ENCODE measurements at regions not wholly inside any gene's neighbourhood (a gene's known extent, or its start where the extent isn't known, plus 50 kb on each side); places are given as distances from the start of the nearest gene placed in this dataset.

- Histone ChIP-seq H3K4me1 (no peaks in the 10 kb centered on the region), H3K27ac (no peak overlapping the region), H3K36me3 (no peaks in the 10 kb centered on the region), H3K9me3 (no peaks in the 10 kb centered on the region), H3K4me3 (no peak overlapping the region), H3K27me3 (no peaks in the 10 kb centered on the region)
- DNase-seq = no peak
- intact Hi-C loops (cut with DNase I; ENCODE audit: low total_unique reads) (no loop called here), in situ Hi-C loops (cut with MboI; ENCODE audit: low sequenced_read_pairs in 4 of 4) (no loop called here)
- TF ChIP-seq, protein P1, sequence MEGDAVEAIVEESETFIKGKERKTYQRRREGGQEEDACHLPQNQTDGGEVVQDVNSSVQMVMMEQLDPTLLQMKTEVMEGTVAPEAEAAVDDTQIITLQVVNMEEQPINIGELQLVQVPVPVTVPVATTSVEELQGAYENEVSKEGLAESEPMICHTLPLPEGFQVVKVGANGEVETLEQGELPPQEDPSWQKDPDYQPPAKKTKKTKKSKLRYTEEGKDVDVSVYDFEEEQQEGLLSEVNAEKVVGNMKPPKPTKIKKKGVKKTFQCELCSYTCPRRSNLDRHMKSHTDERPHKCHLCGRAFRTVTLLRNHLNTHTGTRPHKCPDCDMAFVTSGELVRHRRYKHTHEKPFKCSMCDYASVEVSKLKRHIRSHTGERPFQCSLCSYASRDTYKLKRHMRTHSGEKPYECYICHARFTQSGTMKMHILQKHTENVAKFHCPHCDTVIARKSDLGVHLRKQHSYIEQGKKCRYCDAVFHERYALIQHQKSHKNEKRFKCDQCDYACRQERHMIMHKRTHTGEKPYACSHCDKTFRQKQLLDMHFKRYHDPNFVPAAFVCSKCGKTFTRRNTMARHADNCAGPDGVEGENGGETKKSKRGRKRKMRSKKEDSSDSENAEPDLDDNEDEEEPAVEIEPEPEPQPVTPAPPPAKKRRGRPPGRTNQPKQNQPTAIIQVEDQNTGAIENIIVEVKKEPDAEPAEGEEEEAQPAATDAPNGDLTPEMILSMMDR (IDR thresholded peaks at IDR 0.05 in 4 of 5, conservative IDR thresholded peaks at IDR 0.05 in 1 of 5) = no peak
- no peak for TF ChIP-seq POLR2A (IDR thresholded peaks at IDR 0.05)
- no peak for ATAC-seq
Observed at GRCh38 chr9:12204512-12204911, 488.7 kb upstream of the TYRP1 start.

GRCh38 chr9:12212860-12213259, 480.3 kb upstream of the TYRP1 start:
- Histone ChIP-seq H3K4me1 (no peaks in the 10 kb centered on the region), H3K4me3 (no peak overlapping the region), H3K36me3 (no peaks in the 10 kb centered on the region), H3K27ac (no peak overlapping the region), H3K9me3 (no peaks in the 10 kb centered on the region), H3K27me3 (no peaks in the 10 kb centered on the region)
- ATAC-seq (no peak), DNase-seq (no peak)
- TF ChIP-seq POLR2A (IDR thresholded peaks at IDR 0.05) = no peak
- TF ChIP-seq, protein P1 (IDR thresholded peaks at IDR 0.05 in 4 of 5, conservative IDR thresholded peaks at IDR 0.05 in 1 of 5) = no peak
- intact Hi-C loops (cut with DNase I; ENCODE audit: low total_unique reads) (no loop called here), in situ Hi-C loops (cut with MboI; ENCODE audit: low sequenced_read_pairs in 4 of 4) (no loop called here)

DNA sequence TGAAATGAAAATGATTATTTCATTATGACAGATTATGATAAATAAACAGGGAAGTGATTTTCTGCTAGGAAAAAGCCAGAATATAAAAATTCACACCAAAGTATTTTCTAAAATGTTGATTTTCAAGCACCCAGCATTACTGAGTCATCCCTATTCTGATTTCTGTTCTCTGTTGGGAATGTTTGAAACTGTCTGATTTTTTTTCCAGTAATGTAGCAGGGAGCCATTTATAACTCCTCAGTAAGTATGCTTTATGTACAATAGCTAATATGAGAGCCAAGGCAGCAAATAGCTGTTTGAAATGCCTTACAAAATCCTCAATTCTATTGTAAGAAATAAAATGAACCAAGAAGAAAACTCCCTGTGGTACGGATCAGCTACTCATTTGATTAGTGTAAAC, 471.7 kb upstream of the TYRP1 start:
- no peak overlapping the region for H3K27ac ChIP-seq
- DNase-seq (no peak), ATAC-seq (no peak)
- no peaks in the 10 kb centered on the region for H3K4me1 ChIP-seq
- H3K9me3 ChIP-seq = no peaks in the 10 kb centered on the region
- no peaks in the 10 kb centered on the region for H3K36me3 ChIP-seq
- in situ Hi-C loops (cut with MboI; ENCODE audit: low sequenced_read_pairs in 4 of 4) = no loop called here
- no peak overlapping the region for H3K4me3 ChIP-seq
- intact Hi-C loops (cut with DNase I; ENCODE audit: low total_unique reads) = no loop called here
- H3K27me3 ChIP-seq = no peaks in the 10 kb centered on the region
- TF ChIP-seq, protein P1 (IDR thresholded peaks at IDR 0.05 in 4 of 5, conservative IDR thresholded peaks at IDR 0.05 in 1 of 5) = no peak
- TF ChIP-seq POLR2A (IDR thresholded peaks at IDR 0.05) = no peak

DNA sequence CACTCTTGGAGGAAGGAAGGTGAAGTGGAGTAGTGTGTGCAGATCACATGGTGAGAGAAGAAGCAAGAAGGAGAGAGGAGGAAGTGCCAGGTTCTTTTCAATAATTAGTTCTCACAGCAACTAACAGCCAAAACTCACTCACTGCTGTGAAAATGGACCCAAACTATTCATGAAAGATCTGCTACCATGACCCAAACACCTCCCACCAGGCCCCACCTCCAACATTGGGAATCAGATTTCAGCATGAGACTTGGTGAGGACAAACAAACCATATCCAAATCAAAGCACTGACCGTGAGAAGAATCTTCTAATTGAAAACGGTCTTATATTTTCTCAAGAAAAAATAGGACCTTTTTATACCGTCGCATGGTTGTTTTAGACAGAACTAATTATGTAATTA, 468.7 kb upstream of the TYRP1 start:
- Histone ChIP-seq H3K27me3 (no peaks in the 10 kb centered on the region), H3K27ac (no peak overlapping the region), H3K4me1 (no peaks in the 10 kb centered on the region), H3K9me3 (no peaks in the 10 kb centered on the region), H3K36me3 (no peaks in the 10 kb centered on the region), H3K4me3 (no peak overlapping the region)
- in situ Hi-C loops (cut with MboI; ENCODE audit: low sequenced_read_pairs in 4 of 4) (no loop called here), intact Hi-C loops (cut with DNase I; ENCODE audit: low total_unique reads) (no loop called here)
- DNase-seq (no peak), ATAC-seq (no peak)
- TF ChIP-seq POLR2A (IDR thresholded peaks at IDR 0.05) = no peak
- TF ChIP-seq, protein P1 (IDR thresholded peaks at IDR 0.05 in 4 of 5, conservative IDR thresholded peaks at IDR 0.05 in 1 of 5) = no peak

DNA sequence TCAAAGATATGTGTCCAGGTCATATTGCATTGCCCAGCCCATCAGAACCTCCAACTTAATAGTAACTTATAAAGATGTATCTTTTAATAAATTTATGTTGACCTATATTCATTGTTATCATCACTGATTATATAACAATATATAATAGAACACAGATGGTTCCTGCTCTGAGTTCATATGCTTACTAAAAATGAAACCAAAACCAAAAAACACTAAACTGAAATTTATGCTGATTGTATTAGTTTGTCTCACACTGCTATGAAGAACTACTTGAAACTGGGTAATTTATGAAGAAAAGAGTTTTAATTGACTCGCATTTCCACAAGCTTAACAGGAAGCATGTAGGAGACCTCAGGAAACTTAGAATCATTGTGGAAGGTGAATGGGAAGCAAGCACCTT, 462.5 kb upstream of the TYRP1 start:
- no peaks in the 10 kb centered on the region for H3K4me1 ChIP-seq
- intact Hi-C loops (cut with DNase I; ENCODE audit: low total_unique reads) (no loop called here), in situ Hi-C loops (cut with MboI; ENCODE audit: low sequenced_read_pairs in 4 of 4) (no loop called here)
- no peak for DNase-seq
- H3K9me3 ChIP-seq = no peaks in the 10 kb centered on the region
- no peaks in the 10 kb centered on the region for H3K27me3 ChIP-seq
- TF ChIP-seq, protein P1 (IDR thresholded peaks at IDR 0.05 in 4 of 5, conservative IDR thresholded peaks at IDR 0.05 in 1 of 5) = no peak
- no peak for TF ChIP-seq POLR2A (IDR thresholded peaks at IDR 0.05)
- H3K36me3 ChIP-seq = no peaks in the 10 kb centered on the region
- no peak overlapping the region for H3K4me3 ChIP-seq
- H3K27ac ChIP-seq = no peak overlapping the region
- ATAC-seq = no peak
